ENCODE measurements at regions not wholly inside any gene's neighbourhood (a gene's known extent, or its start where the extent isn't known, plus 50 kb on each side); places are given as distances from the start of the nearest gene placed in this dataset.
"Not testable (repeated sequence)": the region's sequence is repeated elsewhere in the genome, so short reads cannot be mapped to it uniquely, and the experiment has no call there.

GRCh38 chrX:142804085-142804484 lies 221.6 kb upstream of the SPANXN4 start:
- no peak overlapping the region for H3K27ac Mint-ChIP-seq
- no peak overlapping the region for H3K4me3 Mint-ChIP-seq
- H3K4me1 Mint-ChIP-seq = no peaks in the 10 kb centered on the region
- no peaks in the 10 kb centered on the region for H3K36me3 Mint-ChIP-seq
- CTCF ChIA-PET = no interaction called here
- no peaks in the 10 kb centered on the region for H3K27me3 Mint-ChIP-seq
- no peaks in the 10 kb centered on the region for H3K9me3 Mint-ChIP-seq
- DNase-seq = no peak

- CTCF ChIA-PET = interaction anchor here (0.6 kb wide), 1 partner anchor 1672 kb away, joined by 3 read pairs; no protein-coding TSS in a partner anchor
- H3K9me3 Mint-ChIP-seq = peaks cover 4% of the 10 kb centered on the region
These were observed 206.3 kb upstream of the SPANXN4 start for GRCh38 chrX:142819461-142819860.

GRCh38 chrX:142828129-142828528 lies 197.6 kb upstream of the SPANXN4 start:
- Mint-ChIP-seq H3K27me3 (no peaks in the 10 kb centered on the region), H3K4me1 (no peaks in the 10 kb centered on the region), H3K9me3 (no peaks in the 10 kb centered on the region), H3K36me3 (no peaks in the 10 kb centered on the region), H3K27ac (no peak overlapping the region), H3K4me3 (no peak overlapping the region)
- CTCF ChIA-PET = no interaction called here
- no peak for DNase-seq

More at GRCh38 chrX:142819461-142819860, 206.3 kb upstream of the SPANXN4 start:
- H3K4me1 Mint-ChIP-seq = no peaks in the 10 kb centered on the region
- no peak for DNase-seq
- H3K4me3 Mint-ChIP-seq = no peak overlapping the region
- H3K36me3 Mint-ChIP-seq = no peaks in the 10 kb centered on the region
- no peaks in the 10 kb centered on the region for H3K27me3 Mint-ChIP-seq
- H3K27ac Mint-ChIP-seq = no peak overlapping the region

GRCh38 chrX:142831961-142832530 lies 193.7 kb upstream of the SPANXN4 start:
- H3K27me3 Mint-ChIP-seq = no peaks in the 10 kb centered on the region
- CTCF ChIA-PET = no interaction called here
- no peak overlapping the region for H3K4me3 Mint-ChIP-seq

GRCh38 chrX:142854970-142855369 lies 170.8 kb upstream of the SPANXN4 start:
- Mint-ChIP-seq H3K4me3 (no peak overlapping the region), H3K27ac (no peak overlapping the region), H3K9me3 (no peaks in the 10 kb centered on the region), H3K4me1 (no peaks in the 10 kb centered on the region), H3K36me3 (no peaks in the 10 kb centered on the region), H3K27me3 (no peaks in the 10 kb centered on the region)
- CTCF ChIA-PET = no interaction called here
- no peak for DNase-seq

More at GRCh38 chrX:142831961-142832530, 193.7 kb upstream of the SPANXN4 start:
- no peak overlapping the region for H3K27ac Mint-ChIP-seq
- no peaks in the 10 kb centered on the region for H3K36me3 Mint-ChIP-seq
- no peaks in the 10 kb centered on the region for H3K9me3 Mint-ChIP-seq
- H3K4me1 Mint-ChIP-seq = no peaks in the 10 kb centered on the region
- no peak for DNase-seq

- no peaks in the 10 kb centered on the region for H3K4me1 Mint-ChIP-seq
- DNase-seq = no peak
- CTCF ChIA-PET = no interaction called here
- H3K27me3 Mint-ChIP-seq = no peaks in the 10 kb centered on the region
- no peak overlapping the region for H3K4me3 Mint-ChIP-seq
- no peaks in the 10 kb centered on the region for H3K36me3 Mint-ChIP-seq
- no peaks in the 10 kb centered on the region for H3K9me3 Mint-ChIP-seq
- no peak overlapping the region for H3K27ac Mint-ChIP-seq
These were observed 164.8 kb upstream of the SPANXN4 start for GRCh38 chrX:142860944-142861343.

GRCh38 chrX:142861557-142861956 lies 164.2 kb upstream of the SPANXN4 start:
- Mint-ChIP-seq H3K27ac (no peak overlapping the region), H3K9me3 (no peaks in the 10 kb centered on the region), H3K27me3 (no peaks in the 10 kb centered on the region), H3K4me3 (no peak overlapping the region), H3K36me3 (no peaks in the 10 kb centered on the region), H3K4me1 (no peaks in the 10 kb centered on the region)
- CTCF ChIA-PET = no interaction called here
- DNase-seq = no peak

GRCh38 chrX:142866247-142866646 lies 159.5 kb upstream of the SPANXN4 start:
- CTCF ChIA-PET, H3K27ac Mint-ChIP-seq, H3K4me1 Mint-ChIP-seq, H3K27me3 Mint-ChIP-seq, H3K9me3 Mint-ChIP-seq, H3K4me3 Mint-ChIP-seq, H3K36me3 Mint-ChIP-seq, DNase-seq: not testable (repeated sequence)

- DNase-seq = no peak
- Mint-ChIP-seq H3K27ac (no peak overlapping the region), H3K36me3 (no peaks in the 10 kb centered on the region), H3K4me1 (no peaks in the 10 kb centered on the region), H3K4me3 (no peak overlapping the region), H3K27me3 (no peaks in the 10 kb centered on the region), H3K9me3 (peaks cover 6% of the 10 kb centered on the region)
- CTCF ChIA-PET = no interaction called here
These were observed 152.5 kb upstream of the SPANXN4 start for GRCh38 chrX:142873214-142873613.

GRCh38 chrX:142884881-142885280 lies 140.8 kb upstream of the SPANXN4 start:
- no peak for DNase-seq
- Mint-ChIP-seq H3K9me3 (no peaks in the 10 kb centered on the region), H3K27ac (no peak overlapping the region), H3K4me1 (no peaks in the 10 kb centered on the region), H3K4me3 (no peak overlapping the region), H3K27me3 (no peaks in the 10 kb centered on the region), H3K36me3 (no peaks in the 10 kb centered on the region)
- CTCF ChIA-PET = no interaction called here

GRCh38 chrX:142891046-142891445 lies 134.7 kb upstream of the SPANXN4 start:
- CTCF ChIA-PET = no interaction called here

GRCh38 chrX:142898164-142898563 lies 127.6 kb upstream of the SPANXN4 start:
- no peaks in the 10 kb centered on the region for H3K36me3 Mint-ChIP-seq
- H3K27me3 Mint-ChIP-seq = no peaks in the 10 kb centered on the region
- peaks cover 5% of the 10 kb centered on the region for H3K9me3 Mint-ChIP-seq
- CTCF ChIA-PET = no interaction called here
- H3K27ac Mint-ChIP-seq = no peak overlapping the region
- no peaks in the 10 kb centered on the region for H3K4me1 Mint-ChIP-seq
- H3K4me3 Mint-ChIP-seq = no peak overlapping the region
- no peak for DNase-seq

More at GRCh38 chrX:142891046-142891445, 134.7 kb upstream of the SPANXN4 start:
- Mint-ChIP-seq H3K27ac (no peak overlapping the region), H3K27me3 (no peaks in the 10 kb centered on the region), H3K9me3 (peaks cover 1% of the 10 kb centered on the region), H3K36me3 (no peaks in the 10 kb centered on the region), H3K4me1 (no peaks in the 10 kb centered on the region), H3K4me3 (no peak overlapping the region)
- no peak for DNase-seq

GRCh38 chrX:142923201-142923600 lies 102.5 kb upstream of the SPANXN4 start:
- Mint-ChIP-seq H3K9me3 (peaks cover 3% of the 10 kb centered on the region), H3K27ac (no peak overlapping the region), H3K4me1 (no peaks in the 10 kb centered on the region), H3K27me3 (no peaks in the 10 kb centered on the region), H3K36me3 (no peaks in the 10 kb centered on the region), H3K4me3 (no peak overlapping the region)
- CTCF ChIA-PET = no interaction called here
- no peak for DNase-seq

GRCh38 chrX:142938793-142939192 lies 86.9 kb upstream of the SPANXN4 start:
- CTCF ChIA-PET = no interaction called here
- H3K4me3 Mint-ChIP-seq = no peak overlapping the region
- no peak overlapping the region for H3K27ac Mint-ChIP-seq
- no peaks in the 10 kb centered on the region for H3K9me3 Mint-ChIP-seq
- H3K4me1 Mint-ChIP-seq = no peaks in the 10 kb centered on the region
- DNase-seq = no peak
- no peaks in the 10 kb centered on the region for H3K36me3 Mint-ChIP-seq
- no peaks in the 10 kb centered on the region for H3K27me3 Mint-ChIP-seq

GRCh38 chrX:142972147-142972809 lies 53.5 kb upstream of the SPANXN4 start:
- H3K4me1 Mint-ChIP-seq, CTCF ChIA-PET, H3K4me3 Mint-ChIP-seq, H3K36me3 Mint-ChIP-seq, DNase-seq, H3K27me3 Mint-ChIP-seq, H3K9me3 Mint-ChIP-seq, H3K27ac Mint-ChIP-seq: not testable (repeated sequence)

All from activated naive CD4-positive, alpha-beta T cell treated with anti-CD3 and anti-CD28 coated beads, Interleukin-2, amount 10 ng/mL, durations not matched to agents 7 days and 5 days (primary cell).